HG02588 (cell line): ENCODE measurements at regions not wholly inside any gene's neighbourhood (a gene's known extent, or its start where the extent isn't known, plus 50 kb on each side); places are given as distances from the start of the nearest gene placed in this dataset.

Source experiments
- ATAC-seq: cut with Tn5 transposase; IDR thresholded peaks from one replicate; pipeline ENCODE4 v1.9.1; 2021; ENCODE audit warnings: mild to moderate bottlenecking, moderate library complexity; ENCODE audit not compliant: unreplicated experiment

GRCh38 chr11:107222431-107222830 is 204.2 kb upstream of the GUCY1A2 start:
- no peak for ATAC-seq

- no peak for ATAC-seq
Observed at GRCh38 chr11:107221748-107222285, 203.5 kb upstream of the GUCY1A2 start.

- ATAC-seq: no peak
Observed at GRCh38 chr11:107218123-107219013, 200.1 kb upstream of the GUCY1A2 start.

GRCh38 chr11:107217444-107217843 is 199.2 kb upstream of the GUCY1A2 start:
- ATAC-seq: no peak

GRCh38 chr11:107215010-107215409 is 196.7 kb upstream of the GUCY1A2 start:
- no peak for ATAC-seq

- ATAC-seq: no peak
Observed at GRCh38 chr11:107203656-107204055, 185.4 kb upstream of the GUCY1A2 start.

GRCh38 chr11:107202241-107202640 is 184.0 kb upstream of the GUCY1A2 start:
- ATAC-seq: no peak

GRCh38 chr11:107198490-107199007 is 180.3 kb upstream of the GUCY1A2 start:
- no peak for ATAC-seq

GRCh38 chr11:107197932-107198331 is 179.7 kb upstream of the GUCY1A2 start:
- no peak for ATAC-seq

- no peak for ATAC-seq
Observed at GRCh38 chr11:107196732-107197131, 178.5 kb upstream of the GUCY1A2 start.

GRCh38 chr11:107184986-107185385 is 166.7 kb upstream of the GUCY1A2 start:
- no peak for ATAC-seq

GRCh38 chr11:107183953-107184352 is 165.7 kb upstream of the GUCY1A2 start:
- no peak for ATAC-seq

GRCh38 chr11:107182978-107183377 is 164.7 kb upstream of the GUCY1A2 start:
- no peak for ATAC-seq

GRCh38 chr11:107180236-107180635 is 162.0 kb upstream of the GUCY1A2 start:
- ATAC-seq: no peak

GRCh38 chr11:107179829-107180228 is 161.6 kb upstream of the GUCY1A2 start:
- no peak for ATAC-seq

- no peak for ATAC-seq
Observed at GRCh38 chr11:107177106-107177477, 158.8 kb upstream of the GUCY1A2 start.

- no peak for ATAC-seq
Observed at GRCh38 chr11:107176148-107177105, 158.2 kb upstream of the GUCY1A2 start.

GRCh38 chr11:107174856-107175255 is 156.6 kb upstream of the GUCY1A2 start:
- no peak for ATAC-seq

GRCh38 chr11:107172996-107173395 is 154.7 kb upstream of the GUCY1A2 start:
- ATAC-seq: no peak

GRCh38 chr11:107157809-107158187 is 139.5 kb upstream of the GUCY1A2 start:
- no peak for ATAC-seq

- ATAC-seq: no peak
Observed at GRCh38 chr11:107157146-107157808, 139.0 kb upstream of the GUCY1A2 start.
